HEK293T (cell line): ENCODE measurements at regions not wholly inside any gene's neighbourhood (a gene's known extent, or its start where the extent isn't known, plus 50 kb on each side); places are given as distances from the start of the nearest gene placed in this dataset.

Source experiments
- BHLHE40 ChIP-seq: fragments of 450-650 bp; IDR thresholded peaks from 2 replicates; pipeline ENCODE4 v1.6.1; 2016; ENCODE audit warnings: mild to moderate bottlenecking, moderate library complexity, borderline replicate concordance
- FOXA1 ChIP-seq: fragments of 450-650 bp; IDR thresholded peaks from 2 replicates; pipeline ENCODE4 v1.6.1; 2016; ENCODE audit warnings: mild to moderate bottlenecking
- LEF1 ChIP-seq: fragments of 450-650 bp; IDR thresholded peaks from 2 replicates; pipeline ENCODE4 v1.6.1; 2017; ENCODE audit warnings: mild to moderate bottlenecking, borderline replicate concordance

GRCh38 chr4:141962486-141962885, 326.1 kb downstream of the IL15 start:
- TF ChIP-seq FOXA1 = no peak
- no peak for TF ChIP-seq BHLHE40
- no peak for TF ChIP-seq LEF1
